ENCODE measurements at regions not wholly inside any gene's neighbourhood (a gene's known extent, or its start where the extent isn't known, plus 50 kb on each side); places are given as distances from the start of the nearest gene placed in this dataset.

GRCh38 chr5:88544136-88544645, 275.5 kb upstream of the TMEM161B start:
- POLR2A ChIA-PET: no interaction called here
- in situ Hi-C loops (cut with HindIII; ENCODE audit: extremely low pct_ligation_motif_present, low pct_unique_long_range_greater_than_20kb): no loop called here

GRCh38 chr5:88542786-88543185, 274.1 kb upstream of the TMEM161B start:
- Histone ChIP-seq H3K9ac (ENCODE audit: insufficient read depth, low read depth, low read length) (no peak overlapping the region), H3K4me1 (ENCODE audit: insufficient read depth, low read length) (no peaks in the 10 kb centered on the region), H4K20me1 (ENCODE audit: insufficient read depth, low read length) (no peaks in the 10 kb centered on the region), H3K4me2 (ENCODE audit: low read depth, low read length) (no peak overlapping the region), H3K9me3 (ENCODE audit: low read length) (no peaks in the 10 kb centered on the region), H3K36me3 (replicated peaks in 1 of 2; ENCODE audit: control insufficient read depth in 1 of 2, insufficient read depth in 2 of 2, low read length in 2 of 2) (no peaks in the 10 kb centered on the region), H3K27ac (ENCODE audit: extremely low read length, insufficient read depth, low read length) (no peak overlapping the region), H3K79me2 (ENCODE audit: insufficient read depth, low read length) (no peaks in the 10 kb centered on the region), H2AFZ (ENCODE audit: low read length) (no peak overlapping the region), H3K27me3 (ENCODE audit: control insufficient read depth in 1 of 2, insufficient read depth in 2 of 2, low read length in 2 of 2) (no peaks in the 10 kb centered on the region), H3K4me3 (replicated peaks in 1 of 3; ENCODE audit: insufficient read depth in 1 of 3, low read depth in 2 of 3, low read length in 3 of 3) (no peak overlapping the region)
- ChIA-PET CTCF (ENCODE audit: low intra/inter-chr PET ratio, low total read pairs) (no interaction called here), POLR2A (no interaction called here)
- ATAC-seq (no peak), FAIRE-seq (no peak), DNase-seq (ENCODE audit: low spot score) (no peak)
- intact Hi-C loops (cut with micrococcal nuclease; ENCODE audit: unreplicated experiment): no loop called here
- TF ChIP-seq U2AF1 (optimal IDR thresholded peaks at IDR 0.05; ENCODE audit: low read depth, low read length) (no peak), ZNF839 (CRISPR knock-in tag; IDR thresholded peaks at IDR 0.05; ENCODE audit: borderline replicate concordance) (no peak)
- BruUV-seq (replicated peaks): no TSS peak
- in situ Hi-C loops (cut with HindIII; ENCODE audit: extremely low pct_ligation_motif_present, low pct_unique_long_range_greater_than_20kb): no loop called here

More at GRCh38 chr5:88544136-88544645, 275.5 kb upstream of the TMEM161B start:
- CTCF ChIA-PET (ENCODE audit: low intra/inter-chr PET ratio, low total read pairs): no interaction called here
- Histone ChIP-seq H3K36me3 (replicated peaks in 1 of 2; ENCODE audit: control insufficient read depth in 1 of 2, insufficient read depth in 2 of 2, low read length in 2 of 2) (no peaks in the 10 kb centered on the region), H3K4me1 (ENCODE audit: insufficient read depth, low read length) (no peaks in the 10 kb centered on the region), H3K27ac (ENCODE audit: extremely low read length, insufficient read depth, low read length) (no peak overlapping the region), H3K27me3 (ENCODE audit: control insufficient read depth in 1 of 2, insufficient read depth in 2 of 2, low read length in 2 of 2) (no peaks in the 10 kb centered on the region), H4K20me1 (ENCODE audit: insufficient read depth, low read length) (no peaks in the 10 kb centered on the region), H3K4me3 (replicated peaks in 1 of 3; ENCODE audit: insufficient read depth in 1 of 3, low read depth in 2 of 3, low read length in 3 of 3) (no peak overlapping the region), H3K79me2 (ENCODE audit: insufficient read depth, low read length) (no peaks in the 10 kb centered on the region), H3K4me2 (ENCODE audit: low read depth, low read length) (no peak overlapping the region), H3K9me3 (ENCODE audit: low read length) (no peaks in the 10 kb centered on the region), H2AFZ (ENCODE audit: low read length) (no peak overlapping the region), H3K9ac (ENCODE audit: insufficient read depth, low read depth, low read length) (no peak overlapping the region)
- DNase-seq (ENCODE audit: low spot score) (no peak), FAIRE-seq (no peak), ATAC-seq (no peak)
- TF ChIP-seq JUND (CRISPR knock-in tag; IDR thresholded peaks at IDR 0.05): no peak
- no peak for TF ChIP-seq ZNF44 (CRISPR knock-in tag; IDR thresholded peaks at IDR 0.05)
- TF ChIP-seq TP53 (CRISPR knock-in tag; conservative IDR thresholded peaks at IDR 0.05): no peak
- TF ChIP-seq ISX (CRISPR knock-in tag; conservative IDR thresholded peaks at IDR 0.05): no peak
- no peak for TF ChIP-seq CSRNP2 (CRISPR knock-in tag; conservative IDR thresholded peaks at IDR 0.05; ENCODE audit: low read depth)
- intact Hi-C loops (cut with micrococcal nuclease; ENCODE audit: unreplicated experiment): no loop called here
- no TSS peak for BruUV-seq (replicated peaks)
- 40% methylated on average over 6 of the region's 6 CpGs for WGBS (ENCODE audit: low lambda C conversion rate)
